ENCODE measurements at regions not wholly inside any gene's neighbourhood (a gene's known extent, or its start where the extent isn't known, plus 50 kb on each side); places are given as distances from the start of the nearest gene placed in this dataset.

DNA sequence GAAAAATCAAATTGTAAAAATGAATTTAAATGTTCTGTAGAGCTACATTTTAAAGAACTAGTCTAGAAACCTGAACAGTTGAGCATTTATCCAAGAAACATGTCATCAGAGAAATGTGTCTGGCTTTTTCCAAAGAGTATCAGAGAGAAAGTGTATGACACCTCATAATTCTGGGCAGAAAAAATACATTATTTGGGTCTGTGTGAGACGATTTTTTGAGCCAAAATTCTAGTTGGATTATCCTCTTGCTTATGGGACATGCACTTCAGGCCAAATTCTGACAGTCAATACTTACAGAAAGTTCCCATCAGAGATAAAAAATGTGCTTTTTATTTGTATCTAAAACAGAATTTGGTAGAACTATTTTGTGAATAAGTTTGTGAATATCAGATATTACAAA is 1242.7 kb downstream of the EPHA7 start:
- ATAC-seq (no peak), DNase-seq (ENCODE audit: low read depth, low spot score) (no peak), FAIRE-seq (no peak)
- POLR2A ChIA-PET: no interaction called here
- H3K79me2 ChIP-seq (ENCODE audit: control insufficient read depth, insufficient read depth, low read length): no peaks in the 10 kb centered on the region
- H3K9me3 ChIP-seq (replicated peaks; ENCODE audit: control insufficient read depth, insufficient read depth, low read length): no peaks in the 10 kb centered on the region
- H3K9ac ChIP-seq (ENCODE audit: control insufficient read depth, insufficient read depth, low read length): no peak overlapping the region
- no TSS peak for BruUV-seq (replicated peaks)
- CTCF ChIA-PET: no interaction called here
- TF ChIP-seq CUX1 (IDR thresholded peaks at IDR 0.05; ENCODE audit: insufficient replicate concordance, low read depth, low read length) (no peak), CHD4 (IDR thresholded peaks at IDR 0.05) (no peak), NFIC (IDR thresholded peaks at IDR 0.05; ENCODE audit: low read depth, low read length) (no peak), NR2C2 (IDR thresholded peaks at IDR 0.05; ENCODE audit: borderline replicate concordance, control insufficient read depth, insufficient read length, low read depth) (no peak), EED (IDR thresholded peaks at IDR 0.05; ENCODE audit: low read depth) (no peak), SPI1 (IDR thresholded peaks at IDR 0.05; ENCODE audit: borderline replicate concordance, insufficient read depth, low read depth, low read length) (no peak), HDAC6 (IDR thresholded peaks at IDR 0.05; ENCODE audit: unreplicated experiment) (no peak), USF2 (IDR thresholded peaks at IDR 0.05; ENCODE audit: borderline replicate concordance, low read depth, low read length) (no peak), ESRRA (IDR thresholded peaks at IDR 0.05; ENCODE audit: low read length) (no peak), USF1 (IDR thresholded peaks at IDR 0.05; ENCODE audit: borderline replicate concordance, extremely low read length, insufficient read depth, low read depth, low read length) (no peak), ZBTB40 (IDR thresholded peaks at IDR 0.05; ENCODE audit: borderline replicate concordance) (no peak)
- RAD21 ChIA-PET (ENCODE audit: unreplicated experiment): no interaction called here
- H3K27me3 ChIP-seq (replicated peaks in 1 of 2; ENCODE audit: control insufficient read depth in 2 of 2, insufficient read depth in 2 of 2, low read length in 1 of 2): no peaks in the 10 kb centered on the region
- SMC1A ChIA-PET (ENCODE audit: uncharacterized antibody, unreplicated experiment): interaction anchor here (1.7 kb wide), 1 partner anchor 14 kb away, joined by 4 read pairs; no protein-coding TSS in a partner anchor
- H3K36me3 ChIP-seq (ENCODE audit: control insufficient read depth in 2 of 2, insufficient read depth in 2 of 2, low read length in 1 of 2): no peaks in the 10 kb centered on the region
- in situ Hi-C loops (cut with MboI) (no loop called here), intact Hi-C loops (cut with micrococcal nuclease; ENCODE audit: unreplicated experiment) (no loop called here)
- no peak overlapping the region for H2AFZ ChIP-seq (ENCODE audit: control insufficient read depth, low read depth, low read length)
- no peak overlapping the region for H3K4me3 ChIP-seq
- no peaks in the 10 kb centered on the region for H3K4me1 ChIP-seq (ENCODE audit: control insufficient read depth, insufficient read depth, low read length)
- H4K20me1 ChIP-seq (ENCODE audit: control insufficient read depth, insufficient read depth): no peaks in the 10 kb centered on the region
- H3K4me2 ChIP-seq (ENCODE audit: control insufficient read depth, insufficient read depth): no peak overlapping the region
- 0% methylated on average over 1 of the region's 1 CpG for WGBS (ENCODE audit: insufficient coverage, insufficient replicate concordance, low lambda C conversion rate, missing lambda C conversion rate)
- H3K27ac ChIP-seq (ENCODE audit: control insufficient read depth, insufficient read depth): no peak overlapping the region

Measured in GM12878 (cell line).